ENCODE measurements at regions not wholly inside any gene's neighbourhood (a gene's known extent, or its start where the extent isn't known, plus 50 kb on each side); places are given as distances from the start of the nearest gene placed in this dataset.
A peak's percentile ranks its signal among the peaks of the same experiment; 100 is the strongest.

DNA sequence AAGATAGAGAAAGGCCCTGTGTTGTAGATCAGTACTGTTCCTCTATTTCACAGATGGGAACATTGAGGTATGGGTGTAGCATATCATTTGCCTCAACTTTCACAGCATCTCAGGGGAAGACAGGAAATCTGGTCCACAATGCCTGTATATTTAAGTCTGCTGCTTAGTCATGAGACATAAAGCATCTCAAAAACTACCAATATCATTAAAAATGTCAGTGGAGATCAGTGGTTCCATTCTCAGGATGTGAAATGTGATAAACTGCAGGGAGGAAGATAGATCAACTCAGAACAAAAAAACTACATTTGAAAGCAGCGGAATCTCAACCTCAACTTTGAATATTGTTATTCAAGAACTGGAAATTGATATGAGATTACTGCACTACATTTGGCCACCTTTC lies 192.9 kb upstream of the PREP start:
- DNase-seq (ENCODE audit: low spot score) = no peak
- ChIA-PET POLR2A (ENCODE audit: low non-redundant PET) (no interaction called here), CTCF (no interaction called here)
- H3K27ac ChIP-seq = no peak overlapping the region
- TF ChIP-seq, protein P1, sequence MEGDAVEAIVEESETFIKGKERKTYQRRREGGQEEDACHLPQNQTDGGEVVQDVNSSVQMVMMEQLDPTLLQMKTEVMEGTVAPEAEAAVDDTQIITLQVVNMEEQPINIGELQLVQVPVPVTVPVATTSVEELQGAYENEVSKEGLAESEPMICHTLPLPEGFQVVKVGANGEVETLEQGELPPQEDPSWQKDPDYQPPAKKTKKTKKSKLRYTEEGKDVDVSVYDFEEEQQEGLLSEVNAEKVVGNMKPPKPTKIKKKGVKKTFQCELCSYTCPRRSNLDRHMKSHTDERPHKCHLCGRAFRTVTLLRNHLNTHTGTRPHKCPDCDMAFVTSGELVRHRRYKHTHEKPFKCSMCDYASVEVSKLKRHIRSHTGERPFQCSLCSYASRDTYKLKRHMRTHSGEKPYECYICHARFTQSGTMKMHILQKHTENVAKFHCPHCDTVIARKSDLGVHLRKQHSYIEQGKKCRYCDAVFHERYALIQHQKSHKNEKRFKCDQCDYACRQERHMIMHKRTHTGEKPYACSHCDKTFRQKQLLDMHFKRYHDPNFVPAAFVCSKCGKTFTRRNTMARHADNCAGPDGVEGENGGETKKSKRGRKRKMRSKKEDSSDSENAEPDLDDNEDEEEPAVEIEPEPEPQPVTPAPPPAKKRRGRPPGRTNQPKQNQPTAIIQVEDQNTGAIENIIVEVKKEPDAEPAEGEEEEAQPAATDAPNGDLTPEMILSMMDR (conservative IDR thresholded peaks at IDR 0.05; ENCODE audit: low read depth) = no peak

- TF ChIP-seq, protein P1 (conservative IDR thresholded peaks at IDR 0.05; ENCODE audit: low read depth) = no peak
- POLR2A ChIA-PET (ENCODE audit: low non-redundant PET) = no interaction called here
- no peak overlapping the region for H3K27ac ChIP-seq
- CTCF ChIA-PET = interaction anchor here (0.5 to 0.7 kb wide), 2 partner anchors 104 to 399 kb away, joined by 3 read pairs; no protein-coding TSS in a partner anchor
- no peak for DNase-seq (ENCODE audit: low spot score)
Measured at GRCh38 chr6:105594821-105595220, 191.9 kb upstream of the PREP start.

GRCh38 chr6:105593805-105594671 lies 191.2 kb upstream of the PREP start:
- H3K27ac ChIP-seq = peak overlapping the region; percentile 39; the same call in 1 of the 2 replicates
- CTCF ChIA-PET = interaction anchor here (0.5 to 0.7 kb wide), 3 partner anchors 103 to 492 kb away, joined by 3 read pairs; no protein-coding TSS in a partner anchor
- POLR2A ChIA-PET (ENCODE audit: low non-redundant PET) = no interaction called here
- DNase-seq (ENCODE audit: low spot score) = no peak
- TF ChIP-seq, protein P1 (conservative IDR thresholded peaks at IDR 0.05; ENCODE audit: low read depth) = no peak

GRCh38 chr6:105593056-105593690 lies 190.3 kb upstream of the PREP start:
- ChIA-PET CTCF (no interaction called here), POLR2A (ENCODE audit: low non-redundant PET) (no interaction called here)
- TF ChIP-seq, protein P1 (conservative IDR thresholded peaks at IDR 0.05; ENCODE audit: low read depth) = no peak
- DNase-seq (ENCODE audit: low spot score) = no peak
- peak overlapping the region; percentile 82 for H3K27ac ChIP-seq

- ChIA-PET CTCF (no interaction called here), POLR2A (ENCODE audit: low non-redundant PET) (no interaction called here)
- H3K27ac ChIP-seq = peak overlapping the region; percentile 82
- TF ChIP-seq, protein P1 (conservative IDR thresholded peaks at IDR 0.05; ENCODE audit: low read depth) = no peak
- DNase-seq (ENCODE audit: low spot score) = peak; percentile 70
Measured at GRCh38 chr6:105592329-105592728, 189.4 kb upstream of the PREP start.

GRCh38 chr6:105591053-105591452 lies 188.2 kb upstream of the PREP start:
- POLR2A ChIA-PET (ENCODE audit: low non-redundant PET) = interaction anchor here (1.0 kb wide), 1 partner anchor 38 kb away, joined by 4 read pairs; no protein-coding TSS in a partner anchor

More at GRCh38 chr6:105591053-105591452, 188.2 kb upstream of the PREP start:
- CTCF ChIA-PET = no interaction called here
- TF ChIP-seq, protein P1 (conservative IDR thresholded peaks at IDR 0.05; ENCODE audit: low read depth) = no peak
- H3K27ac ChIP-seq = peak overlapping the region; percentile 73; the same call in 1 of the 2 replicates
- no peak for DNase-seq (ENCODE audit: low spot score)
